Head of caudate nucleus (tissue), 42 donors: ENCODE measurements at regions not wholly inside any gene's neighbourhood (a gene's known extent, or its start where the extent isn't known, plus 50 kb on each side); places are given as distances from the start of the nearest gene placed in this dataset.

Experiments used
- DNase-seq, 42 donors: peaks; one replicate each; pipeline versions ENCODE4 v3.0.0 to v3.0.0-alpha.2; 2020 to 2021; ENCODE audit warnings: mixed read lengths in 7 of 42
- intact Hi-C: fragments of 100-400 bp; cut with DNase I; formaldehyde crosslinking; loops from one replicate; pipeline ENCODE4 v1.15.0; 2022

GRCh38 chr20:60064554-60065196 is 106.5 kb downstream of the CDH26 start:
- intact Hi-C loops: no loop called here
- no peak for DNase-seq

- intact Hi-C loops: no loop called here
- DNase-seq: no peak
Measured at GRCh38 chr20:60065741-60066437, 107.7 kb downstream of the CDH26 start.

- no peak for DNase-seq
- intact Hi-C loops: no loop called here
Measured at GRCh38 chr20:60066438-60066823, 108.2 kb downstream of the CDH26 start.

GRCh38 chr20:60068509-60068908 is 110.3 kb downstream of the CDH26 start:
- intact Hi-C loops: no loop called here
- no peak for DNase-seq

- intact Hi-C loops: no loop called here
- no peak for DNase-seq
Measured at GRCh38 chr20:60069656-60070055, 111.4 kb downstream of the CDH26 start.

GRCh38 chr20:60070791-60071190 is 112.6 kb downstream of the CDH26 start:
- DNase-seq: peak in 1 of 42 donors; percentile 14
- intact Hi-C loops: no loop called here

GRCh38 chr20:60071965-60072364 is 113.7 kb downstream of the CDH26 start:
- intact Hi-C loops: no loop called here
- DNase-seq: no peak

DNA sequence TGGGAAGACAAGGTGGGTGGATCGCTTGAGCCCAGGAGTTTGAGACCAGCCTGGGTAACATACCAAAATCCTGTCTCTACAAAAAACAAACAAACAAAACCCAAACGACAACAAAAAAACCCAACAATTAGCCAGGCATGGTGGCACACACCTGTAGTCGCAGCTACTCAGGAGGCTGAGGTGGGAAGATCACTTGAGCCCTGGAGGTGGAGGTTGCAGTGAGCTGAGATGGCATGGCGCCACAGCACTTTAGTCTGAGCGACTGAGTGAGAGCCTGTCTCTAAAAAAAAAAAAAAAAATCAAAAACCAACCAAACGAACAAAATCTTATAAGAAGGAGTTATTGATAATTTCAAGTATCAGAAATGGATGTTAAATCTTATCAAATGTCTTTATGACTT is 114.9 kb downstream of the CDH26 start:
- DNase-seq: peak in 1 of 42 donors; percentile 13
- intact Hi-C loops: no loop called here

- no peak for DNase-seq
- intact Hi-C loops: no loop called here
Measured at GRCh38 chr20:60073504-60073903, 115.3 kb downstream of the CDH26 start.

- intact Hi-C loops: no loop called here
Measured at GRCh38 chr20:60074276-60074675, 116.1 kb downstream of the CDH26 start.

DNA sequence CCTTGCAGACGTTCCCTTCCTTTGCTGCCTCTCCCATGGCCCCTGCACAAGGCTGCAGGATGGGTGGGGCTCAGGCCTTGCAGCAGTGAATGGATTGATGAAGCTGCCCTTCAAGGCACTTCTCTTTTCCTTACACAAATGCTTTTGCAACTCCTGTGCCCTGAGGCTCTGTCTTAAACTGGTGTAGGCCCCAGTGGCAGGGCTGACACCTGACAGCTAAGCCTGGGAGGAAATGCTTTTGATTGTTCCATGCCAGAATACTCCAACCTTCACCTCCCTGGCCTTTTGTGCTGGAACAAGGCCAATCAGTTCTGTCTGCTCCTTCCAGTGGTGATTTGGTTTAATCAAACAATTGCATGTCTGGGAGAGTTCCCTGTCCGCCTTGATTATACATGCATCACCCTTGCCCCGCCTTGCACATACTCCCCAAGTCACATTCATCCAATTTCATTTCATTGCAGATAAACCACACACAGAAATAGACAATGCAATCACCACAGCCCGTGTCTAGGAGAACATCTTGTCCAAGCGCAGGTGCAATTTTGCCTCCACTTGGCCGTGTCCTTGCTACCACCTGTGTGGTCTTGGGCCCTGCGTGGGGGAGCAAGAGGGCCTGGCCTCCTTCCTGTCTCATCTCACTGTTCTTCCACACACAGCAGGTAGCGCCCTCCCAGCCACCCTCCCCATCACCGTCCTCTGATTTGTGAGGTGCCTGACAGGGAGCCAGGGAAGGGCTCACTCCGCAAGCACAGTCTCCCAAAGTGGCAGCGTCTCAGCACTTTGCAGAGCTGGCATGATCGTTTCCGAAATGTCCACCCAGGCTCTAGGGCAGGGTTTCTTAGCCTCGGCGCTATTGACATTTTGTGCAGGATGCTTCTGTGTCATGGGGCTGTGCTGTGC is 120.4 kb downstream of the CDH26 start:
- intact Hi-C loops: no loop called here
- DNase-seq: peak in 1 of 42 donors; percentile 42

More at GRCh38 chr20:60074276-60074675, 116.1 kb downstream of the CDH26 start:
- DNase-seq: no peak

DNA sequence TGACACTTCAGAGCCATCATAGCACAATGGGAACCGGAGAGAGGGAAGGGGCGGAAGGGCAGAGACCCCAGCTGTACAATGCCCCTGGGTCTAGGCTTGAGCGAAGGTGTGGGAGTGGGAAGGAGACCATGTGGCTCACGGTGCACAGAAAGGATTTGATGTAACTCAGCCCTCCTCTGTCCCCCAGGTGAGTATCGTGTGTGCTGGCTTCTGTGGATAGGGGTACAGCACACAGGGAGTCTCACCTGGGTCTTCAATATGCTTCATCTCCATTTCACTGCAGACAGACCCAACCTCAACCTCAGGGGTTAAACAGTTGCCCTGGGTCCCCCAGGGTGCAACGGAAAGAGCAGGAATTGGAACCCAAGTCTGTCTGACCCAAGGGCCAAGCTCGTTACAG is 122.2 kb downstream of the CDH26 start:
- DNase-seq: no peak
- intact Hi-C loops: no loop called here

- no peak for DNase-seq
- intact Hi-C loops: no loop called here
Measured at GRCh38 chr20:60085551-60086132, 127.4 kb downstream of the CDH26 start.

DNA sequence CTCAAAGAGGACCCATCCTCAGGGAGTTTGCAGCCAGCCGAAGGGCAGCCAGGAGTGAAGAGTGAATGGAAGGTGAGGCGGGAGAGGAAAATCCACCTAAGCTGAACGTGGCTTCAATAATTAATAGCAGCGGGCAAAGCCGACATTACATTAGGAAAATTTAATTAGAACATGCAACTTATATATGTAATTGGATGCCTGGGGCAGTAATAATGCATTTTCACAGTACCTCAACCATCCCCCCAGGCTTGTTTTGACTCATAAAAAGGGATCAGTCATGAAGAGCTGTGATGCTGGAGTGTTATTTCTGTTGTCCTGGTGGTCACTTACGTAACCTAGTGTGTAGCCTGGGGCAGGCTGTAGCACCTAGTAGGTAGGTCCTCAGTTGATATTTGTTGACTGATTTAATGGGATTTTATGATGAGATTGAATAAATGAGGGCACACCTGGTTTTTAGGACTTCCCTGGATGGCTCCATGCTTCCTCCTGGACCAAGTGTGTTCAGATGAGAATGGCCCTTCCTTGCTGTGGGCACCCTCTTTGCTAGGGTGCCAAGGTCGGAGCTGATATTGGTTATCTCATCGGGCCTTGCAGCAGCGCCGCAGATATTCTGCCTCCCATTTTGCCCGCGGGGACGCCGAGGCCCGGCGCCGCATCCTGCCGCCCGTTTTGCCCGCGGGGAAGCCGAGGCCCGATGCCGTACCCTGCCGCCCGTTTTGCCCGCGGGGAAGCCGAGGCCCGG is 128.8 kb downstream of the CDH26 start:
- intact Hi-C loops: no loop called here
- no peak for DNase-seq

DNA sequence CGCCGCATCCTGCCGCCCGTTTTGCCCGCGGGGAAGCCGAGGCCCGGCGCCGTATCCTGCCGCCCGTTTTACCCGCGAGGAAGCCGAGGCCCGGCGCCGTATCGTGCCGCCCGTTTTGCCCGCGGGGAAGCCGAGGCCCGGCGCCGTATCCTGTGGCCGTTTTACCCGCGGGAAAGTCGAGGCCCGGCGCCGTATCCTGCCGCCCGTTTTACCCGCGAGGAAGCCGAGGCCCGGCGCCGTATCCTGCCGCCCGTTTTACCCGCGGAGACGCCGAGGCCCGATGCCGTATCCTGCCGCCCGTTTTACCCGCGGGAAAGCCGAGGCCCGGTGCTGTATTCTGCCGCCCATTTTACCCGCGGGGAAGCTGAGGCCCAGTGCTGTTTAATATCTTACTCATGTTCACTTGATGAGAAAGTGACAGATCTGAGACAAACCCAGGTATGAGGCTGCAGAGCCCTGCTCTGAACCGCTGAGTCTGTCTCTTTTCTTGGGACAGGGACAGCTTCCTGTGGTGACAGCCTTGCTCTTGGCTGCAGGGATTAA is 129.4 kb downstream of the CDH26 start:
- intact Hi-C loops: no loop called here
- peak in 17 of 42 donors; percentile 11 to 60 (median 29) for DNase-seq

GRCh38 chr20:60088236-60088635 is 130.0 kb downstream of the CDH26 start:
- intact Hi-C loops: no loop called here
- DNase-seq: no peak

DNA sequence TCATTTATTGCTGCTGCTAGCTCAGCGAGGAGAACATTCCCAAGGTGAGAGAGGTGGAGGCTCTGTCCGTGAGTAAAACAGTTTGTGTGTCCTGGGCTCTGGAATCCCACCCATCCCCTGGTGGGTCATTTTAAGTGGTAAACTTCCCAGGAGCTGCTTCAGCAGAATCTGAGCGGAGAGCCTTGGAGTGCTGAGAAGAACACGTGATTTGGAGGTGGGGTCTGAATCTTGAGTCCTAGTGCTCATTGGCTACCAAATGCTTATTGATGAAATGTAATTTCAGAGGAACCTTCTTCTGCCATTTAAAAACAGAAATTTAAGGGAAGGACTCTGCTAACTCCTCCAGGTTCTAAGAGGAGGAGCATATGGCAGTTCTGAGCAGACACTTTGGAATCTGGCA is 132.4 kb downstream of the CDH26 start:
- no peak for DNase-seq
- intact Hi-C loops: no loop called here

- intact Hi-C loops: no loop called here
- no peak for DNase-seq
Measured at GRCh38 chr20:60091305-60091704, 133.1 kb downstream of the CDH26 start.

- intact Hi-C loops: no loop called here
Measured at GRCh38 chr20:60091861-60092260, 133.6 kb downstream of the CDH26 start.

More at GRCh38 chr20:60091861-60092260, 133.6 kb downstream of the CDH26 start:
- DNase-seq: no peak
